PC-9 (cell line): ENCODE measurements at regions not wholly inside any gene's neighbourhood (a gene's known extent, or its start where the extent isn't known, plus 50 kb on each side); places are given as distances from the start of the nearest gene placed in this dataset.

Source experiments
- CTCF ChIP-seq: fragments of 200-600 bp; sonication (generic); conservative IDR thresholded peaks from 2 replicates; pipeline ENCODE4 v1.6.1; 2017; ENCODE audit warnings: mixed run types, antibody characterized with exemption, mild to moderate bottlenecking, moderate library complexity
- EZH2 ChIP-seq: fragments of 200-600 bp; sonication (generic); IDR thresholded peaks from 2 replicates; pipeline ENCODE4 v1.8.0; 2017; ENCODE audit warnings: antibody characterized with exemption, low read depth

- no peak for TF ChIP-seq CTCF
- no peak for TF ChIP-seq EZH2
Observed at GRCh38 chr2:8333177-8333831, 348.6 kb upstream of the ID2 start.
